ENCODE measurements at regions not wholly inside any gene's neighbourhood (a gene's known extent, or its start where the extent isn't known, plus 50 kb on each side); places are given as distances from the start of the nearest gene placed in this dataset.

DNA sequence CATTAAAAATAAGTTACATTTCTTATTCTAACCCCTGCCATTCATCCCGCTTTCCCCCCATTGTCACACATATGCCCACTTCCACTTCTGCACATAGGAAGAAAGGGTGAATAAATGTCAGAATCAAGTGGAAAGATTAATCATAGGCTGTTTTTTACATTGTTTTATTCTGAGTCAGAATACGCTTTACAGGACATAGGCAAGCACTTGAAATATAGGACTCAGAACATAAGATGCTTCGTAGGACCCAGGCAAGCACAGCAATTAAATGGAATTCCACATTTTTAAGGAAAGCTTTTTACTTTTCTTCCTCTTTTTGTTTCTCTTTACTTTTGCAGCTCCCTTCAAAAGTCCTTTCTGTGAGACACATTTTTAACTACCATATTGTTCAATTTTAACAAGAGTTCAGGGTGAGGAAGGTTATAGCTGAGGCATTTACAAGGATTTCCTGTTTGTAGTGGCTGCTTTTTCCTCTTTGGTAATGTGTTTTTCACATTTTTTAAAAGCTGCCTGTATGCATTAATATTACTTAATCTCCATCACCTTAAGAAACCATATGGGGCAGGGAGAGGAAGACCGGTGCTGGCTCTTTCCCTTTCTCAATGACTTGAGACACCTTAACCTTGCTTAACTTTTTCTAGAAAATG lies 130.0 kb downstream of the TES start:
- TF ChIP-seq, protein P1, sequence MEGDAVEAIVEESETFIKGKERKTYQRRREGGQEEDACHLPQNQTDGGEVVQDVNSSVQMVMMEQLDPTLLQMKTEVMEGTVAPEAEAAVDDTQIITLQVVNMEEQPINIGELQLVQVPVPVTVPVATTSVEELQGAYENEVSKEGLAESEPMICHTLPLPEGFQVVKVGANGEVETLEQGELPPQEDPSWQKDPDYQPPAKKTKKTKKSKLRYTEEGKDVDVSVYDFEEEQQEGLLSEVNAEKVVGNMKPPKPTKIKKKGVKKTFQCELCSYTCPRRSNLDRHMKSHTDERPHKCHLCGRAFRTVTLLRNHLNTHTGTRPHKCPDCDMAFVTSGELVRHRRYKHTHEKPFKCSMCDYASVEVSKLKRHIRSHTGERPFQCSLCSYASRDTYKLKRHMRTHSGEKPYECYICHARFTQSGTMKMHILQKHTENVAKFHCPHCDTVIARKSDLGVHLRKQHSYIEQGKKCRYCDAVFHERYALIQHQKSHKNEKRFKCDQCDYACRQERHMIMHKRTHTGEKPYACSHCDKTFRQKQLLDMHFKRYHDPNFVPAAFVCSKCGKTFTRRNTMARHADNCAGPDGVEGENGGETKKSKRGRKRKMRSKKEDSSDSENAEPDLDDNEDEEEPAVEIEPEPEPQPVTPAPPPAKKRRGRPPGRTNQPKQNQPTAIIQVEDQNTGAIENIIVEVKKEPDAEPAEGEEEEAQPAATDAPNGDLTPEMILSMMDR (IDR thresholded peaks at IDR 0.05; ENCODE audit: insufficient read depth, low read depth, low read length), result no peak
- TF ChIP-seq EZH2 (IDR thresholded peaks at IDR 0.05; ENCODE audit: insufficient read depth, low read length), result no peak
